GM23338 (cell line): ENCODE measurements at regions not wholly inside any gene's neighbourhood (a gene's known extent, or its start where the extent isn't known, plus 50 kb on each side); places are given as distances from the start of the nearest gene placed in this dataset.

Source experiments
- ATAC-seq: fragments of 200-7000 bp; cut with Tn5 transposase; 3 replicates; pipeline ENCODE4 v1.9.1; 2020
- DNase-seq: peaks from one replicate; pipeline ENCODE4 v3.0.0-alpha.2; 2015; ENCODE audit warnings: low spot score
- H2AFZ ChIP-seq: fragments of 200-600 bp; sonication (generic); 2 replicates; pipeline ENCODE4 v1.8.0; 2016; ENCODE audit warnings: antibody characterized with exemption, mild to moderate bottlenecking, moderate library complexity
- H3F3A ChIP-seq: fragments of 200-600 bp; sonication (generic); replicated peaks from 2 replicates; pipeline ENCODE4 v1.8.0; 2017; ENCODE audit warnings: antibody characterized with exemption, mixed run types, low read depth
- H3K27ac ChIP-seq: fragments of 200-600 bp; sonication (generic); 2 replicates; pipeline ENCODE4 v1.6.1; 2016; ENCODE audit warnings: low read depth
- H3K27me3 ChIP-seq: fragments of 200-600 bp; sonication (generic); 2 replicates; pipeline ENCODE4 v1.8.0; 2016; ENCODE audit warnings: mild to moderate bottlenecking, mixed run types, moderate library complexity; ENCODE audit not compliant: insufficient read depth
- H3K36me3 ChIP-seq: fragments of 200-600 bp; sonication (generic); 2 replicates; pipeline ENCODE4 v1.8.0; 2016; ENCODE audit warnings: mild to moderate bottlenecking; ENCODE audit not compliant: insufficient read depth
- H3K4me1 ChIP-seq: fragments of 200-600 bp; sonication (generic); 2 replicates; pipeline ENCODE4 v1.8.0; 2016; ENCODE audit warnings: mild to moderate bottlenecking, moderate library complexity; ENCODE audit not compliant: insufficient read depth
- H3K4me2 ChIP-seq: fragments of 200-600 bp; sonication (generic); 2 replicates; pipeline ENCODE4 v1.7.1; 2017; ENCODE audit warnings: mixed run types
- H3K4me3 ChIP-seq: fragments of 200-600 bp; sonication (generic); 2 replicates; pipeline ENCODE4 v1.6.1; 2016; ENCODE audit warnings: mixed run types
- H3K79me2 ChIP-seq: fragments of 200-600 bp; sonication (generic); replicated peaks from 2 replicates; pipeline ENCODE4 v1.8.0; 2017; ENCODE audit warnings: mild to moderate bottlenecking; ENCODE audit not compliant: insufficient read depth
- H3K9me2 ChIP-seq: fragments of 200-600 bp; sonication (generic); 2 replicates; pipeline ENCODE4 v1.8.0; 2017; ENCODE audit not compliant: insufficient read depth
- H4K20me1 ChIP-seq: fragments of 200-600 bp; sonication (generic); replicated peaks from 2 replicates; pipeline ENCODE4 v1.8.0; 2017; ENCODE audit warnings: mild to moderate bottlenecking; ENCODE audit not compliant: insufficient read depth
- H3K27ac Mint-ChIP-seq: 2 replicates; pipeline ENCODE4 v1.8.0; 2020; ENCODE audit warnings: inconsistent platforms, mild to moderate bottlenecking, moderate library complexity, mixed read lengths
- H3K27me3 Mint-ChIP-seq: 3 replicates; pipeline ENCODE4 v1.8.0; 2022; ENCODE audit warnings: low read depth, mild to moderate bottlenecking, moderate library complexity, mixed read lengths, inconsistent platforms; ENCODE audit not compliant: insufficient read depth, poor library complexity
- H3K36me3 Mint-ChIP-seq: 3 replicates; pipeline ENCODE4 v1.8.0; 2021; ENCODE audit warnings: low read depth, mild to moderate bottlenecking, inconsistent platforms, moderate library complexity, mixed read lengths
- H3K4me1 Mint-ChIP-seq: 3 replicates; pipeline ENCODE4 v1.8.0; 2020; ENCODE audit warnings: mild to moderate bottlenecking, inconsistent platforms, mixed read lengths
- H3K4me3 Mint-ChIP-seq: 3 replicates; pipeline ENCODE4 v1.8.0; 2021; ENCODE audit warnings: moderate library complexity, mild to moderate bottlenecking, inconsistent platforms, mixed read lengths
- H3K9me3 Mint-ChIP-seq: 3 replicates; pipeline ENCODE4 v1.8.0; 2020; ENCODE audit warnings: moderate library complexity, mild to moderate bottlenecking, inconsistent platforms, mixed read lengths
- ETS1 ChIP-seq: IDR thresholded peaks from 2 replicates; pipeline ENCODE4 v1.6.1; 2016; ENCODE audit warnings: antibody characterized with exemption
- EZH2phosphoT487 ChIP-seq: fragments of 200-600 bp; sonication (generic); IDR thresholded peaks from one replicate; pipeline ENCODE4 v1.8.1; 2018; ENCODE audit warnings: antibody characterized with exemption; ENCODE audit not compliant: unreplicated experiment
- JUNB ChIP-seq: IDR thresholded peaks from one replicate; pipeline ENCODE4 v1.6.1; 2016; ENCODE audit warnings: antibody characterized with exemption; ENCODE audit not compliant: unreplicated experiment
- NANOG ChIP-seq: IDR thresholded peaks from 2 replicates; pipeline ENCODE4 v1.6.1; 2016; ENCODE audit warnings: antibody characterized with exemption, borderline replicate concordance
- POLR2AphosphoS5 ChIP-seq: IDR thresholded peaks from 2 replicates; pipeline ENCODE4 v1.6.1; 2016; ENCODE audit warnings: antibody characterized with exemption, low read depth
- STAT1 ChIP-seq: IDR thresholded peaks from one replicate; pipeline ENCODE4 v1.6.1; 2016; ENCODE audit warnings: antibody characterized with exemption; ENCODE audit not compliant: unreplicated experiment
- ZNF114 ChIP-seq: fragments of 250-450 bp; sonication (Bioruptor Pico); IDR thresholded peaks from 2 replicates; pipeline ENCODE4 v1.5.0; 2020; ENCODE audit warnings: mild to moderate bottlenecking, moderate library complexity
- ZNF331 ChIP-seq: fragments of 250-450 bp; sonication (Bioruptor Pico); IDR thresholded peaks from 2 replicates; pipeline ENCODE4 v1.5.0; 2020; ENCODE audit warnings: low read depth, mild to moderate bottlenecking, moderate library complexity
- TF ChIP-seq, protein P1 (sequence below): IDR thresholded peaks from one replicate; pipeline ENCODE4 v1.6.1; 2018; ENCODE audit warnings: antibody characterized with exemption; ENCODE audit not compliant: unreplicated experiment
- TF ChIP-seq, protein P2 (sequence below), 2 experiments: fragments of 200-600 bp in 1 of 2; sonication (generic) in 1 of 2; conservative IDR thresholded peaks; 2 replicates each; pipeline versions ENCODE4 v1.5.1 to v1.6.1; 2016 to 2017; ENCODE audit warnings: antibody characterized with exemption in 2 of 2, low read depth in 2 of 2, mild to moderate bottlenecking in 2 of 2, moderate library complexity in 1 of 2

DNA sequence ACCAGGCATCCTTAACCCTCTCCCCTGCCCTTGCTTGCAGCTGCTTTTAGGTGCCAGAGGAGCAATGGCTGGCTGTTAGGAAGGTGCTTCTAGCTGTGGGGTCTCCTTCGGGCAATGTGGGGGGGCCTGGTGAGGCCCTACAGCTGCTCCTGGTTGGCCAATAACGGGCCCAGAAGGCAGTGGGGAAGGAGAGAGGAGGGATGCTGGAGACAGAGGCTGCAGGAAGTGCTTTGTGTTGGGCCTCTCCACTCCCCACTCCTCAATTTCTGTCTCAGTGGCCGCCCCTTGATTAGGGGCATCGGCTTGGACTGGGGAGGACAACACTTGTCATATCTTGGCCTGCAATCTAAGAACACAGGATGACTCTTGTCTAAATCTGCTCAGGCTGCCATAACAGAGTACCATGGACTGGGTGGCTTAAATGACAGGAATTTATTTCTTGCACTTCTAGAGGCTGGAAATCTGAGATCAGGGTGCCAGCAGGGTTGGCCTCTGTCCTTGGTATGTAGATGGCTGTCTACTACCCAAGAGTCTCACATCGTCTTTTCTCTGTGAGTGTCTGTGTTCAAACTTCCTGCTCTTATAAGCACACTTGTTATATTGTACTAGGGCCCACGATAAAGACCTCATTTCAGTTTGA, 374.3 kb downstream of the MID1IP1 start (continued):
- TF ChIP-seq, protein P1, sequence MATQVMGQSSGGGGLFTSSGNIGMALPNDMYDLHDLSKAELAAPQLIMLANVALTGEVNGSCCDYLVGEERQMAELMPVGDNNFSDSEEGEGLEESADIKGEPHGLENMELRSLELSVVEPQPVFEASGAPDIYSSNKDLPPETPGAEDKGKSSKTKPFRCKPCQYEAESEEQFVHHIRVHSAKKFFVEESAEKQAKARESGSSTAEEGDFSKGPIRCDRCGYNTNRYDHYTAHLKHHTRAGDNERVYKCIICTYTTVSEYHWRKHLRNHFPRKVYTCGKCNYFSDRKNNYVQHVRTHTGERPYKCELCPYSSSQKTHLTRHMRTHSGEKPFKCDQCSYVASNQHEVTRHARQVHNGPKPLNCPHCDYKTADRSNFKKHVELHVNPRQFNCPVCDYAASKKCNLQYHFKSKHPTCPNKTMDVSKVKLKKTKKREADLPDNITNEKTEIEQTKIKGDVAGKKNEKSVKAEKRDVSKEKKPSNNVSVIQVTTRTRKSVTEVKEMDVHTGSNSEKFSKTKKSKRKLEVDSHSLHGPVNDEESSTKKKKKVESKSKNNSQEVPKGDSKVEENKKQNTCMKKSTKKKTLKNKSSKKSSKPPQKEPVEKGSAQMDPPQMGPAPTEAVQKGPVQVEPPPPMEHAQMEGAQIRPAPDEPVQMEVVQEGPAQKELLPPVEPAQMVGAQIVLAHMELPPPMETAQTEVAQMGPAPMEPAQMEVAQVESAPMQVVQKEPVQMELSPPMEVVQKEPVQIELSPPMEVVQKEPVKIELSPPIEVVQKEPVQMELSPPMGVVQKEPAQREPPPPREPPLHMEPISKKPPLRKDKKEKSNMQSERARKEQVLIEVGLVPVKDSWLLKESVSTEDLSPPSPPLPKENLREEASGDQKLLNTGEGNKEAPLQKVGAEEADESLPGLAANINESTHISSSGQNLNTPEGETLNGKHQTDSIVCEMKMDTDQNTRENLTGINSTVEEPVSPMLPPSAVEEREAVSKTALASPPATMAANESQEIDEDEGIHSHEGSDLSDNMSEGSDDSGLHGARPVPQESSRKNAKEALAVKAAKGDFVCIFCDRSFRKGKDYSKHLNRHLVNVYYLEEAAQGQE: no peak
- TF ChIP-seq, protein P2, sequence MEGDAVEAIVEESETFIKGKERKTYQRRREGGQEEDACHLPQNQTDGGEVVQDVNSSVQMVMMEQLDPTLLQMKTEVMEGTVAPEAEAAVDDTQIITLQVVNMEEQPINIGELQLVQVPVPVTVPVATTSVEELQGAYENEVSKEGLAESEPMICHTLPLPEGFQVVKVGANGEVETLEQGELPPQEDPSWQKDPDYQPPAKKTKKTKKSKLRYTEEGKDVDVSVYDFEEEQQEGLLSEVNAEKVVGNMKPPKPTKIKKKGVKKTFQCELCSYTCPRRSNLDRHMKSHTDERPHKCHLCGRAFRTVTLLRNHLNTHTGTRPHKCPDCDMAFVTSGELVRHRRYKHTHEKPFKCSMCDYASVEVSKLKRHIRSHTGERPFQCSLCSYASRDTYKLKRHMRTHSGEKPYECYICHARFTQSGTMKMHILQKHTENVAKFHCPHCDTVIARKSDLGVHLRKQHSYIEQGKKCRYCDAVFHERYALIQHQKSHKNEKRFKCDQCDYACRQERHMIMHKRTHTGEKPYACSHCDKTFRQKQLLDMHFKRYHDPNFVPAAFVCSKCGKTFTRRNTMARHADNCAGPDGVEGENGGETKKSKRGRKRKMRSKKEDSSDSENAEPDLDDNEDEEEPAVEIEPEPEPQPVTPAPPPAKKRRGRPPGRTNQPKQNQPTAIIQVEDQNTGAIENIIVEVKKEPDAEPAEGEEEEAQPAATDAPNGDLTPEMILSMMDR (conservative IDR thresholded peaks at IDR 0.05; ENCODE audit: low read depth in 2 of 2): no peak
- TF ChIP-seq JUNB: no peak

- no peak for TF ChIP-seq EZH2phosphoT487
- TF ChIP-seq NANOG: no peak
- TF ChIP-seq STAT1: no peak
- no peak for TF ChIP-seq ZNF114 (CRISPR knock-in tag)
- TF ChIP-seq POLR2AphosphoS5: no peak
- TF ChIP-seq ZNF331 (CRISPR knock-in tag): no peak
- TF ChIP-seq ETS1: no peak
- TF ChIP-seq, protein P1: no peak
- H3K27ac Mint-ChIP-seq: no peak overlapping the region
- no peak overlapping the region for H3K4me3 Mint-ChIP-seq
- no peaks in the 10 kb centered on the region for H3K9me3 Mint-ChIP-seq
- Histone ChIP-seq H4K20me1 (no peaks in the 10 kb centered on the region), H3K9me2 (no peaks in the 10 kb centered on the region), H3K4me2 (no peak overlapping the region), H3K27me3 (no peaks in the 10 kb centered on the region), H3K79me2 (no peaks in the 10 kb centered on the region), H3K4me3 (no peak overlapping the region), H3K27ac (no peak overlapping the region), H3F3A (no peaks in the 10 kb centered on the region), H3K36me3 (no peaks in the 10 kb centered on the region), H2AFZ (no peak overlapping the region), H3K4me1 (peaks cover 6% of the 10 kb centered on the region; the same call in 1 of the 2 replicates)
- peak; percentile 19 for DNase-seq
- ATAC-seq: peak; percentile 48; the same call in 2 of the 3 replicates
- peaks cover 7% of the 10 kb centered on the region; the same call in 2 of the 3 replicates for H3K4me1 Mint-ChIP-seq
- no peaks in the 10 kb centered on the region for H3K36me3 Mint-ChIP-seq
- H3K27me3 Mint-ChIP-seq: no peaks in the 10 kb centered on the region
These were observed 374.8 kb downstream of the MID1IP1 start for GRCh38 chrX:39176105-39176504.
